ENCODE measurements at regions not wholly inside any gene's neighbourhood (a gene's known extent, or its start where the extent isn't known, plus 50 kb on each side); places are given as distances from the start of the nearest gene placed in this dataset.

DNA sequence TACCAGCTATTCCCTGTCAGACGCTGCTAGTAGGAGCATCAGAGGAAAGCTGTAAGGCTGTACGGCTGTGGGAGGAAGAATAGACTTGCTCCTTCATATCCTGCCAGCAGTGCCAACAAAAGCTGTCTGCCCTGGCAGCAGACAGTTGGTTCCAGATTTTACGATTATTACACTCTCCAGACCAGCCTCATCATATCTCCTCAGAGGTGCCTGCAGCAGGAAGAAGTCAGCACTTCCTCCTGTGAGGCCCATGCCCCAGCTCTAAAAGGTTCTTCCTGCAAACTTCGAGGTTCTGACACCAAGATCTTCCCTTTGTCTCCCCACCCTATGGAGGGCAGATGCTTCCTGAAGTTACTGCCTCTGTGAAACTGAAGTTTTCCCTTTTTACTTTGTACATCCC lies 537.7 kb upstream of the PKDCC start:
- DNase-seq = no peak

GRCh38 chr2:41521211-41521610 lies 526.6 kb upstream of the PKDCC start:
- DNase-seq = no peak

GRCh38 chr2:41527525-41528323 lies 520.1 kb upstream of the PKDCC start:
- no peak for DNase-seq

- no peak for DNase-seq
Measured at GRCh38 chr2:41535575-41535974, 512.2 kb upstream of the PKDCC start.

GRCh38 chr2:41540272-41540998 lies 507.4 kb upstream of the PKDCC start:
- no peak for DNase-seq

GRCh38 chr2:41543726-41544125 lies 504.1 kb upstream of the PKDCC start:
- DNase-seq = no peak

DNA sequence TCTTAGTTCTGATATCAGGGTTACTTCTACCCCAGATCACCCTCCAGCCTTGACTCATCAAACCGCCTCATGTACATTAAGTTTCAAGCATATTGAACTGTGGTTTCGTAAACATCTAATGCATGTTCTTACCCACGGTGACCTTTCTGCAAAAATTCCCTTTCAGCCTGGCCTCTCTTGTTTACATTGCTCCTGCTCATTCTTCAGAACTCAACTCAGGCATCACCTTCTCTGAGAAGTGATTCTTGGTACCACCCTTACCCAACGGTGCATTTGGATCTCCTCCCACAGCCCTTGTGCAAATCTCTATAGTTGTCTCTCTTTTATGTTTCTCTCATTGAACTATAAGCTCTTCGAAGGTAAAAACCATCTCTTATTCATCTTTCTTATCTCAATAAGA lies 503.1 kb upstream of the PKDCC start:
- DNase-seq = no peak

DNA sequence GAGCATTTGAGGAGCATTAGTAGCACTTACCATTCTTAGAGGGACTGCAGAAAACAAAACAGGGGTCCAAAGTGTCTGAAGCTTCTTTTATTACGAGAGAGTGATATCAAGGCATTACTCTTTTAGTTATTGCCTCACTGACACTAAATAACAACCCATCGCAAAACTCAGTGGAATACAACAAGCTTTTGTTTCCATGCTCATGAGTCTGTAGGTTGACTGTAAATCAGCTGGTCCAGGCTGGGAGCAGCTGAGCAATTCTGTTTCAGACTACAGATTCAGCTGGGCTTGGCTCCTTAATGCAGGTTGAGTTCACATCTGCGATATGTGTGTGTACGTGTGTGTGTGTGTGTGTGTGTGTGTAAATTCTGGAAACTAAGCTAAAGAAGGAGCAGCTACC lies 501.8 kb upstream of the PKDCC start:
- DNase-seq = no peak

- no peak for DNase-seq
Measured at GRCh38 chr2:41568648-41569047, 479.2 kb upstream of the PKDCC start.

DNA sequence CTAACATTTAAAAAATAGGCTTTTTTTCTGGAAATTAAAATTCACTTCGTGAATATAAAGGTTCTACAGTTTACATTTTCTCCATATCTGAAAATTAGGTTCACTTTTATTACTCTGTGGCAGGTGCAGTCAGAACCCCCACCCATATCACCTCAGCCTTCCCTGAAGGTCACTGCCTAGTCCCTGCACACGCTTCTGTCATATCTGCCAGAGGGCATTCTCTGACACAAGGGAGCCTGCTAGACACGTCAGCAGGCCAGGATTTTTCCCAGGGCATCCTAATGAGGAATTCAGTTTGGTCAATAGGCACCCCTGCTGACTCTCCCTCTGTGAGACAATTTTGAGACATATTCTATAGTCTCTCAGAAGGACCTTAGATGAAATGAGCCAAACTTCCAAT lies 475.7 kb upstream of the PKDCC start:
- no peak for DNase-seq

- DNase-seq = no peak
Measured at GRCh38 chr2:41576423-41576822, 471.4 kb upstream of the PKDCC start.

GRCh38 chr2:41579806-41580205 lies 468.0 kb upstream of the PKDCC start:
- no peak for DNase-seq

DNA sequence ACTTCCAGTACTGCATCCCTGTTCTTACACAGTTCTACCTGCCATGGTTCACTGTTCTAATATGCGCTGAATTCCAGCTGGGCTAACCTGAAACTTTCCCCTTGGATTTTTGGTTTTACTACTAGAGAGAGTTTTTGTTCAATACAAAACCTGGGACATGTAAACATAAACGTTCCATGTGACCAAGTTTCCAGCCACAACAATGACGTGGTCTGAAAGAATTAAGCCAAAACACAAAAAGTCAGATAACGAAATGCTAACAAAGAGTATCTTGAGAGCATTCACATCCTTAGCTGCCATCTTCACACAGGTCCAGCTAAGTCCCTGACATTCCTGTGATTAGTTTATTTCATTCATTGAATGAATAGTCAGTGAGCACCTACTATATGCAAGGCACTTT lies 467.0 kb upstream of the PKDCC start:
- DNase-seq = no peak

GRCh38 chr2:41595240-41595639 lies 452.6 kb upstream of the PKDCC start:
- DNase-seq = no peak

GRCh38 chr2:41597680-41598079 lies 450.1 kb upstream of the PKDCC start:
- DNase-seq = no peak

- DNase-seq = no peak
Measured at GRCh38 chr2:41598161-41598894, 449.5 kb upstream of the PKDCC start.

- DNase-seq = no peak
Measured at GRCh38 chr2:41600460-41600859, 447.4 kb upstream of the PKDCC start.

DNA sequence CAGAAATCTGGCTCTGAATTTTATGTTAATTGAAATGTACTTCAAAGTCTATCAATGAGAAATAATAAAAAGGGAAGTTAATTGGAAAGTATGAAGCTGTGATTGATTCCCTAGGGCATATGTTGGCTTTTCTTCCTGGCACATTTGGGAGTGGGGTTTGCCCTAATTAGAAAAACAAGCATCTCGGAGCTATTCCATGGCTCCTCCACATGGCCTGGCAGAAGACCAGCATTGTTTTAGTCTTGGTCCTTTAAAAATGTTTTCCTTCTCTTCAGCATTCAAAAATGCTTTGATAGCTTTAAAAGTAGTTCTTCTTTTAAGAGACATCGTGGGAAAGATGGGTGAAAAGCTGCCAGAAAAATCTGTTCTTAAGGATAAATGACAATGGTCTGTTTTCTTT lies 445.5 kb upstream of the PKDCC start:
- DNase-seq = no peak

DNA sequence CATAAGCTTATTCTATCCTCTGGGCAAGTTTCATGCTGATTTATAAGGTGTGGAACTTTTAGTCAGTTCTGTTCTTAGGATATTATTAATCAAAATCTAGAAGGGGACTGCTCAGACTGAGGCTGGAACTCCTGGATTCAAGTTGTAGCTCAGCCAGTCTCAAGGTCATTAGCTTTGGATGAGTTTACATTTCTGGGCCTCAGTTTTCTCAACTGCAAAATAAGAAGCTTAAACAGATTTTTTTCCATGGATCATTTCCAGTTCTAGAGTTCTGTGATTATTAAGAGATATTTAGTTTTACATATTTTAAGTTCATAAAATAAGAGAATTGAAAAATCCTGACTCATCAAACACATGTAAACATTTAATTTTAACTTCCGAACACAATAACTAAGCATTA lies 442.5 kb upstream of the PKDCC start:
- no peak for DNase-seq

DNA sequence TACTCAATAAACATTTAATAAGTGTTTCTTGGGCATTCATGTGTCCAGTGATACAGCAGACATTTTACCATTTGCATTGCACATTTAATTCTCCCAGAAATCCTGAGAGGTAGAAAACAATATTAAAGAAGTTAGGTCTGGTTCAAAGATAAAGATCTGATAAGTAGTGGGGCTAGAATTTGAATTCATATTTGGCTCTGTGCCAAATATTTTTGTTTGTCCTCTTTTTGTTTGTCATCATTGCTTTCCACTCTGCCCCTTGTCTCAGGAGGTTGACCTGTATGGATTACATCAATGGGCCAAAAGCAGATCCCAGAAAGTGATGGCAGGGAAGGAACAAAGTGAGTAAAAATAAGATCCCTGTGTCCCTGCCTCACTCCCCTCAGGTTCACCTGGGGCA lies 441.9 kb upstream of the PKDCC start:
- no peak for DNase-seq

GRCh38 chr2:41610501-41611190 lies 437.2 kb upstream of the PKDCC start:
- no peak for DNase-seq

DNA sequence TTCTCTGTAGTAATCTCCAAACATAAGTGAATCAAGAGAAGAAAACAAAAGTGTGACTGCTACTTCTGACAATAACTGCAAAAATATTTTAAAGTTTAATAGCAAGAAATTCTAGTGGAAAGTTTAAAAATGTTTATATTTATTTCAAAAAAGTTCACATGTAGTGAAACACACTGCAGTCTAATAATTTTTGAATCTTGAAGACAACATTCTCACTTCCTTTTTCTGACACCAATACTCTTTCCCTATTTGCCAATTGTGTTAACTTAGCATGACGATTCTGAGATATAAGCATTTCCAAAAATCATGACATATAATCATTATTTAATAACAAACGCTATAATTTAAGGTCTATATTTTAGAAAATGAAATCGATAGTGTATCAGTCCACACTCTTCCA lies 429.1 kb upstream of the PKDCC start:
- DNase-seq = no peak

GRCh38 chr2:41621095-41621494 lies 426.7 kb upstream of the PKDCC start:
- no peak for DNase-seq

Data from activated gamma-delta T cell treated with Interleukin-2 at 50 U/mL for 16 hours (primary cell).